ENCODE measurements at regions not wholly inside any gene's neighbourhood (a gene's known extent, or its start where the extent isn't known, plus 50 kb on each side); places are given as distances from the start of the nearest gene placed in this dataset.

- H3K9me3 ChIP-seq (ENCODE audit: control insufficient read depth, insufficient read depth, low read depth, low read length) = no peaks in the 10 kb centered on the region
- H3K9ac ChIP-seq (ENCODE audit: insufficient read depth, low read length) = no peak overlapping the region
- no peaks in the 10 kb centered on the region for H3K27me3 ChIP-seq (ENCODE audit: control insufficient read depth, insufficient read depth, low read length)
- no peaks in the 10 kb centered on the region for H3K4me1 ChIP-seq (ENCODE audit: control insufficient read depth, extremely low read depth, insufficient read depth, low read length)
- no peak for DNase-seq (ENCODE audit: low read depth in 2 of 2)
- H3K36me3 ChIP-seq (ENCODE audit: control insufficient read depth, insufficient read depth, low read length) = no peaks in the 10 kb centered on the region
- H3K79me2 ChIP-seq (ENCODE audit: control insufficient read depth, insufficient read depth, low read length) = no peaks in the 10 kb centered on the region
- H3K4me3 ChIP-seq (replicated peaks in 1 of 4; ENCODE audit: control extremely low read depth in 1 of 4, insufficient read depth in 1 of 4, low read depth in 3 of 4, low read length in 4 of 4) = no peak overlapping the region
- TF ChIP-seq CTCF (conservative IDR thresholded peaks at IDR 0.05 in 1 of 2, IDR thresholded peaks at IDR 0.05 in 1 of 2; ENCODE audit: low read depth in 1 of 2, low read length in 2 of 2) (no peak), EZH2 (IDR thresholded peaks at IDR 0.05; ENCODE audit: low read length, missing control alignments) (no peak)
- no peak overlapping the region for H3K4me2 ChIP-seq (ENCODE audit: extremely low read depth, insufficient read depth, low read length)
- no peaks in the 10 kb centered on the region for H4K20me1 ChIP-seq (ENCODE audit: control insufficient read depth, extremely low read depth, insufficient read depth, low read length)
- no peak overlapping the region for H2AFZ ChIP-seq (ENCODE audit: low read length)
- no peak overlapping the region for H3K27ac ChIP-seq (ENCODE audit: insufficient read depth, low read length)
Measured at GRCh38 chrX:80246271-80246670, 174.0 kb upstream of the TENT5D start.

- Histone ChIP-seq H3K4me2 (ENCODE audit: extremely low read depth, insufficient read depth, low read length) (no peak overlapping the region), H3K9me3 (ENCODE audit: control insufficient read depth, insufficient read depth, low read depth, low read length) (no peaks in the 10 kb centered on the region), H4K20me1 (ENCODE audit: control insufficient read depth, extremely low read depth, insufficient read depth, low read length) (no peaks in the 10 kb centered on the region), H3K79me2 (ENCODE audit: control insufficient read depth, insufficient read depth, low read length) (no peaks in the 10 kb centered on the region), H3K4me1 (ENCODE audit: control insufficient read depth, extremely low read depth, insufficient read depth, low read length) (no peaks in the 10 kb centered on the region), H3K9ac (ENCODE audit: insufficient read depth, low read length) (no peak overlapping the region), H3K4me3 (replicated peaks in 1 of 4; ENCODE audit: control extremely low read depth in 1 of 4, insufficient read depth in 1 of 4, low read depth in 3 of 4, low read length in 4 of 4) (no peak overlapping the region), H3K27ac (ENCODE audit: insufficient read depth, low read length) (no peak overlapping the region), H2AFZ (ENCODE audit: low read length) (no peak overlapping the region), H3K27me3 (ENCODE audit: control insufficient read depth, insufficient read depth, low read length) (no peaks in the 10 kb centered on the region), H3K36me3 (ENCODE audit: control insufficient read depth, insufficient read depth, low read length) (no peaks in the 10 kb centered on the region)
- DNase-seq (ENCODE audit: low read depth in 2 of 2) = no peak
- TF ChIP-seq CTCF (conservative IDR thresholded peaks at IDR 0.05 in 1 of 2, IDR thresholded peaks at IDR 0.05 in 1 of 2; ENCODE audit: low read depth in 1 of 2, low read length in 2 of 2) (no peak), EZH2 (IDR thresholded peaks at IDR 0.05; ENCODE audit: low read length, missing control alignments) (no peak)
Measured at GRCh38 chrX:80266287-80266686, 154.0 kb upstream of the TENT5D start.

GRCh38 chrX:80266979-80267378 lies 153.3 kb upstream of the TENT5D start:
- no peaks in the 10 kb centered on the region for H3K79me2 ChIP-seq (ENCODE audit: control insufficient read depth, insufficient read depth, low read length)
- no peak overlapping the region for H3K4me2 ChIP-seq (ENCODE audit: extremely low read depth, insufficient read depth, low read length)
- H4K20me1 ChIP-seq (ENCODE audit: control insufficient read depth, extremely low read depth, insufficient read depth, low read length) = no peaks in the 10 kb centered on the region
- H2AFZ ChIP-seq (ENCODE audit: low read length) = no peak overlapping the region
- no peaks in the 10 kb centered on the region for H3K36me3 ChIP-seq (ENCODE audit: control insufficient read depth, insufficient read depth, low read length)
- H3K4me1 ChIP-seq (ENCODE audit: control insufficient read depth, extremely low read depth, insufficient read depth, low read length) = no peaks in the 10 kb centered on the region
- no peak overlapping the region for H3K27ac ChIP-seq (ENCODE audit: insufficient read depth, low read length)
- H3K9ac ChIP-seq (ENCODE audit: insufficient read depth, low read length) = no peak overlapping the region
- no peaks in the 10 kb centered on the region for H3K27me3 ChIP-seq (ENCODE audit: control insufficient read depth, insufficient read depth, low read length)
- TF ChIP-seq EZH2 (IDR thresholded peaks at IDR 0.05; ENCODE audit: low read length, missing control alignments) (no peak), CTCF (conservative IDR thresholded peaks at IDR 0.05 in 1 of 2, IDR thresholded peaks at IDR 0.05 in 1 of 2; ENCODE audit: low read depth in 1 of 2, low read length in 2 of 2) (no peak)
- DNase-seq (ENCODE audit: low read depth in 2 of 2) = no peak
- no peaks in the 10 kb centered on the region for H3K9me3 ChIP-seq (ENCODE audit: control insufficient read depth, insufficient read depth, low read depth, low read length)
- H3K4me3 ChIP-seq (replicated peaks in 1 of 4; ENCODE audit: control extremely low read depth in 1 of 4, insufficient read depth in 1 of 4, low read depth in 3 of 4, low read length in 4 of 4) = no peak overlapping the region
